Common myeloid progenitor, CD34-positive (primary cell): ENCODE measurements at regions not wholly inside any gene's neighbourhood (a gene's known extent, or its start where the extent isn't known, plus 50 kb on each side); places are given as distances from the start of the nearest gene placed in this dataset.

ENCODE experiments used
- CTCF ChIA-PET: fragments of 350-600 bp; sonication (Branson Sonifier 250); formaldehyde crosslinking; loops from one replicate; lab custom pipeline; 2021; ENCODE audit warnings: antibody characterized with exemption; lab: Charles Lee
- POLR2A ChIA-PET: fragments of 350-600 bp; sonication (Branson Sonifier 250); formaldehyde crosslinking; loops from one replicate; lab custom pipeline; 2021; ENCODE audit warnings: antibody characterized with exemption; lab: Charles Lee
- DNase-seq, 3 donors: peaks; one replicate each; pipeline versions ENCODE4 v3.0.0 to v3.0.0-alpha.2; 2013
- H3K27ac ChIP-seq, 2 experiments: 1 replicate in 1 of 2; 2 replicates in 1 of 2; pipeline ENCODE4 v1.7.0; 2013; ENCODE audit warnings: inconsistent platforms in 2 of 2, low read length in 2 of 2, mild to moderate bottlenecking in 2 of 2, low read depth in 1 of 2, moderate library complexity in 1 of 2; ENCODE audit not compliant: severe bottlenecking in 2 of 2, insufficient read depth in 1 of 2, poor library complexity in 1 of 2
- H3K27me3 ChIP-seq, 5 experiments: replicated peaks in 2 of 5; 1 replicate in 3 of 5; 2 replicates in 2 of 5; pipeline versions ENCODE4 v1.6.1 to v1.7.0; 2013; ENCODE audit warnings: low read length in 4 of 5, mild to moderate bottlenecking in 2 of 5, moderate library complexity in 2 of 5, inconsistent platforms in 1 of 5; ENCODE audit not compliant: insufficient read depth in 5 of 5, control insufficient read depth in 4 of 5
- H3K36me3 ChIP-seq, 4 experiments: 1 replicate in 2 of 4; 2 replicates in 2 of 4; pipeline versions ENCODE4 v1.6.1 to v1.7.0; 2013; ENCODE audit warnings: low read length in 3 of 4, control low read depth in 1 of 4, mild to moderate bottlenecking in 1 of 4; ENCODE audit not compliant: control insufficient read depth in 4 of 4, insufficient read depth in 4 of 4
- H3K4me1 ChIP-seq, 4 experiments: 1 replicate in 3 of 4; 2 replicates in 1 of 4; pipeline versions ENCODE4 v1.6.1 to v1.7.1; 2013; ENCODE audit warnings: low read length in 3 of 4, mild to moderate bottlenecking in 3 of 4, control low read depth in 1 of 4, inconsistent platforms in 1 of 4, moderate library complexity in 1 of 4; ENCODE audit not compliant: control insufficient read depth in 4 of 4, insufficient read depth in 4 of 4; ENCODE audit errors: control extremely low read depth in 1 of 4
- H3K4me3 ChIP-seq, 7 experiments: 1 replicate in 4 of 7; 2 replicates in 3 of 7; pipeline versions ENCODE4 v1.5.1 to v1.7.0; 2013; ENCODE audit warnings: mild to moderate bottlenecking in 7 of 7, low read length in 6 of 7, moderate library complexity in 6 of 7, inconsistent platforms in 2 of 7, low read depth in 2 of 7, control low read depth in 1 of 7; ENCODE audit not compliant: insufficient read depth in 4 of 7, control insufficient read depth in 1 of 7; ENCODE audit errors: extremely low read depth in 1 of 7
- H3K9me3 ChIP-seq, 5 experiments: 1 replicate in 4 of 5; 2 replicates in 1 of 5; pipeline versions ENCODE4 v1.6.1 to v1.7.1; 2013; ENCODE audit warnings: low read length in 4 of 5, mild to moderate bottlenecking in 2 of 5, inconsistent platforms in 1 of 5, low read depth in 1 of 5, moderate library complexity in 1 of 5; ENCODE audit not compliant: control insufficient read depth in 4 of 5, insufficient read depth in 2 of 5; ENCODE audit errors: control extremely low read depth in 1 of 5
- WGBS: methylation state at CpG from one replicate; pipeline ENCODE4 v1.1.5; 2013; ENCODE audit not compliant: insufficient coverage; 5-methylcytosine and 5-hydroxymethylcytosine counted together

DNA sequence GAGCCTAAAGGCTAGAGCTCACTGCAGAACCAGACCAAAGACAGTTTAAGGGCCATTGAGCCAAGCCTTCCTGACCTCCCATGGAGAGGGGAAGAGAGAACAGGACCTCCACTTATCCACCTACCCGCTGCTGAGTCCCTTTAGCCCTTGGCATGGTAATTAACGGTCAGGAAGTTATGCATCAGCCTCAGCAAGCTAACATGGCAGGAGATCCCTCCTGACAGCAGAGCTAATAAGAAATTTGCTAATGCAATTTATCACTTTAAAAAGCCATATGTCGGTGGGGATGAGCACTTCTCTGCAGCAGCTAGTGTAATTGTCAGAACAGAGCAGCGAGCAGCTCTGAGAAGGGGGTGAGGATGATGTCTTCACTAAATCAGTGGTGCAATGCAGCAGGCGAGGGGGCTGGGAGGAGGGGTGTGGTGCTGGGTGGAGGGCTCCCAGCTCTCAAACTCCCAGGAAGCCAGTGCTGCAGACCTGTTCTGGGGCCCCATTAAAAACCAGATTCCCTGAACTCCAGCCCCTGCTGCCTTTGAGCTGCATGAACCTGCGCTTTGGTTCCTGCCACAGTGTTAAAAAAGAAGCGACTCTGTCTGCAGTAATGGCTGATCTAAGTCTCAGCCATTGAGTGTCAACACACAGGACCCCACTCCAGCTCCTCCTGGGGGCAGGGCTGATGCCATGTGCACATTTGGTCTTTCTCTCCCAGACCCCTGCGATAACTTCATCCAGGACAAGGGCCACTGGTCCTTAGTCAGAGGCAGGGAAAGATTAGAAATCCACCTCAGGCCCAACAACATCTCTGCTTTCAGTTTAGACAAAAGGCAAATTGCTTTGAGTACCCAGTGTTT, 63.0 kb upstream of the CALM2 start:
- Histone ChIP-seq H3K9me3 (no peaks in the 10 kb centered on the region), H3K4me3 (no peak overlapping the region), H3K27me3 (no peaks in the 10 kb centered on the region), H3K27ac (no peak overlapping the region), H3K36me3 (no peaks in the 10 kb centered on the region), H3K4me1 (no peaks in the 10 kb centered on the region)
- WGBS, result 78% methylated on average over 6 of the region's 8 CpGs
- CTCF ChIA-PET, result no interaction called here
- no peak for DNase-seq
- POLR2A ChIA-PET, result no interaction called here

GRCh38 chr2:47238638-47239037, 62.3 kb upstream of the CALM2 start:
- no peaks in the 10 kb centered on the region for H3K9me3 ChIP-seq
- ChIA-PET POLR2A (no interaction called here), CTCF (no interaction called here)
- no peak overlapping the region for H3K4me3 ChIP-seq
- H3K27ac ChIP-seq, result no peak overlapping the region
- H3K4me1 ChIP-seq, result no peaks in the 10 kb centered on the region
- DNase-seq, result no peak
- H3K27me3 ChIP-seq, result no peaks in the 10 kb centered on the region
- WGBS, result 100% methylated on average over 1 of the region's 1 CpG
- H3K36me3 ChIP-seq, result no peaks in the 10 kb centered on the region

GRCh38 chr2:47237375-47238334, 61.3 kb upstream of the CALM2 start:
- H3K27me3 ChIP-seq, result no peaks in the 10 kb centered on the region
- DNase-seq, result peak in 2 of 3 donors; percentile 6 to 8
- 95% methylated on average over 9 of the region's 12 CpGs for WGBS
- H3K36me3 ChIP-seq, result no peaks in the 10 kb centered on the region
- H3K9me3 ChIP-seq, result no peaks in the 10 kb centered on the region
- H3K4me3 ChIP-seq, result no peak overlapping the region
- no peaks in the 10 kb centered on the region for H3K4me1 ChIP-seq
- ChIA-PET POLR2A (interaction anchor here (0.6 kb wide), 1 partner anchor 299 kb away, joined by 3 read pairs; no protein-coding TSS in a partner anchor), CTCF (no interaction called here)
- H3K27ac ChIP-seq, result no peak overlapping the region

DNA sequence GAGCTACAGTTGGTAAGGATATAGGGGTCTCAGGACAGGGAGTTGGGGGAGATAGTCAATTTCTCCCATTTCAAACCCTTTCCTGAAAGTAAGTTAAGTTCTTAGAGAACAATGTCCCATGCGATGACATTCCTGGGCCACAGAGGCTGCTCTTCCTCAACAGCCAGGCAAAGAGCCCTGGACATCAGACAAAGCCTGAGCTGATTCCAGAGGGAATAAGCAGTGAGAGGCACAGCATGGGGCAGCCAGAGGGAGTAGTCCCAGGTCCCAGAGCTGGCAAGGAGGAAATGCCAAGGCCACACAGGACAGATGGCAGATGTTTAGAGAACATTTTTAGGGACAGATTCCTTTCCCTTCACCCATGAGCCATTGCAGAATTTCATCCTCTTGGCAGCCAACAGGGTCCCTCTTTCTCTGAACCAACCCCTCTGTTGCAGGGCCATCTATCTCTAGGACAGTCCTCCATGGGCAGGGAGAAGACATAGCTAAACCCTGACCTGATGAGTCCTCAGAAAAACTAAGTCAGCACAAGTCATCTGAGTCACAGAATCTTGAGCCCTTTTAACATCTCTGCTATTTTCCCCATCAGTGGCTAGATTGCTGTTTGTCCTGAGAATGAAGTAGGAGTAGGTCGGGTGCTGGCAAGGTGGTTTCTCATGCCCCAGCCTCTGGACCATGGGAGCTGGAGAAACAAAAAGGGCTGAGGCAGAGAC, 60.3 kb upstream of the CALM2 start:
- 92% methylated on average over 2 of the region's 2 CpGs for WGBS
- POLR2A ChIA-PET, result interaction anchor here (0.6 kb wide), 1 partner anchor 298 kb away, joined by 3 read pairs; no protein-coding TSS in a partner anchor
- no peak for DNase-seq
- H3K27me3 ChIP-seq, result no peaks in the 10 kb centered on the region
- no peaks in the 10 kb centered on the region for H3K9me3 ChIP-seq
- no peaks in the 10 kb centered on the region for H3K4me1 ChIP-seq
- CTCF ChIA-PET, result no interaction called here
- no peaks in the 10 kb centered on the region for H3K36me3 ChIP-seq
- no peak overlapping the region for H3K27ac ChIP-seq
- no peak overlapping the region for H3K4me3 ChIP-seq

DNA sequence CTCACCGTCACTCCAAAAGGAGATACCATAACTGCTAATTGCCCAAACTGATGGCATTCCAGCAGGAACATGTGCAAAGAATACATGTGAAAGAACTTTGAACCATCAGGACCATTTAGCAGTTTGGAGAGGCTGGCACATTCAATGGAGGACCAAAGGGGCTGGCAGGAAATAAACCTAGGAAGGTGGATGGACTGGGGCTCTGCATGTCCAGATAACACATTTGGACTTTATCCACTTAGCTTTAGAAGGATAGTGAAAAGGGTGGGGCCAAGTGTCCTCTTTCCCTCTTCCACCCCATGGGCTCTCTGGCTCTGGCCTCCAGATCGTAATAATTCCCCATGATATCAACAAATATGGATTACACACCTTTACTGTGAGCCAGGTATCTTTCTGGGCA, 58.8 kb upstream of the CALM2 start:
- no peak overlapping the region for H3K27ac ChIP-seq
- no peaks in the 10 kb centered on the region for H3K9me3 ChIP-seq
- 100% methylated on average over 1 of the region's 2 CpGs for WGBS
- no peaks in the 10 kb centered on the region for H3K27me3 ChIP-seq
- ChIA-PET POLR2A (no interaction called here), CTCF (no interaction called here)
- H3K4me1 ChIP-seq, result no peaks in the 10 kb centered on the region
- no peak overlapping the region for H3K4me3 ChIP-seq
- no peaks in the 10 kb centered on the region for H3K36me3 ChIP-seq
- no peak for DNase-seq

DNA sequence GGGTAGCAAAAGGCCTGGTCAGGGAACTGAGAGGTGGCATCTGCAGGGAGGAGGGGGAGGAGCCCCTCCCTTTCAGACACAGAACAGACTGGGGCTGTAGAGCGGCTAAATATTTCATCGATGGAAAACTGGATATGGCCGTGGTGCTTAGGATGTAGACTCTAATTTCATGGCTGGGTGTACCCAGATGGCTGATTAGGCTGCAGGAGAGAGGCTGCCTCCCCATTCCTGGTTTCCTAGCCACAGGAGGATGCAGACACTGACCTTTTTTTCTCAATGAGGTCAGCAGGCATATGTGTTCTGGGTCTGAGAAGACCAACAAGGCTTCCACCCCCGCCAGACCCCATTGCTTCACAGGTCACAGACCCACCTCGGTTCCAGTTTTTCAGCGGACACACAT, 58.1 kb upstream of the CALM2 start:
- no peaks in the 10 kb centered on the region for H3K9me3 ChIP-seq
- no peak for DNase-seq
- H3K27ac ChIP-seq, result no peak overlapping the region
- no peaks in the 10 kb centered on the region for H3K36me3 ChIP-seq
- no peaks in the 10 kb centered on the region for H3K27me3 ChIP-seq
- ChIA-PET CTCF (no interaction called here), POLR2A (no interaction called here)
- H3K4me1 ChIP-seq, result no peaks in the 10 kb centered on the region
- H3K4me3 ChIP-seq, result no peak overlapping the region
- 99% methylated on average over 6 of the region's 6 CpGs for WGBS
